ENCODE measurements at regions not wholly inside any gene's neighbourhood (a gene's known extent, or its start where the extent isn't known, plus 50 kb on each side); places are given as distances from the start of the nearest gene placed in this dataset.

DNA sequence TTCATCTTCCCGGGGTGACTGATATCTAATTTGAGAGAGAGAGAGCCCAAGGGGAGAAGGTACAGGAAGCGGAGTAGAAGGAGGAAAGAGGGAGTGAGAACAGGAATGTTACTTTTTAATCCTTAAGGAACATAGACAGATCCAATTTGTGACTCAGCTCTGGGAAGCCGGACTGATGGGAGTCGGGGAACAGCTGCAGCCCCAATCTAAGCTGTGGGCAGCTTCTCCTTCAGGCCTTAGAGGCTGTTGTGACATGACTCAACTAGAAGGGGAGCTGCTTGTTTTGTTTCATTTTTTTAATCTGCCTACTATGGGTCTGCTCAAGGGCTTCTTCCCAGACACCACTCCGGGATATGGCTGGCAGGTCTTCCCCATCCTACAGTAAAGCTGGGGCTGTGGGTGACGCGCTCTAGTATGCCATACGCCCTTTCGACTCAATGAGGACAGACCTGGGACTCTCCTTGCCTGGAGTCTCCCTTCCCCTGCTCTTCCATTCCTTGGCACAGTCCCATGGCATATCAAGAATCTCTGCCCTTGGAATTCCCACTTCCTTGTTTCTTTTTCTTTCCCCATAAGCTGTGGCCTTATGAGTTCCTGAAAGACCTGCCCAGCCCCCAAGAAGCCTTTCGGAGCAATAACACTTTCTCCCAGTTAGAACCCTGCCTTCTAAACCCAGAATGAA, 103.3 kb upstream of the AKIP1 start:
- ChIA-PET POLR2A (no interaction called here), CTCF (no interaction called here)
- intact Hi-C loops (cut with DNase I, micrococcal nuclease): no loop called here
- no peak for ATAC-seq (ENCODE audit: poor library complexity)
- peaks cover 16 to 19% of the 10 kb centered on the region in 2 experiments for H3K27me3 ChIP-seq (ENCODE audit: control insufficient read depth in 1 of 2, insufficient read depth in 2 of 2, low read length in 2 of 2)
- H3K4me1 Mint-ChIP-seq (ENCODE audit: low read depth): peaks cover 7% of the 10 kb centered on the region
- no peaks in the 10 kb centered on the region for H3K9me3 Mint-ChIP-seq
- H3K27ac Mint-ChIP-seq: no peak overlapping the region
- H3K4me3 ChIP-seq (ENCODE audit: low read length): no peak overlapping the region
- no peak overlapping the region for H3K4me3 Mint-ChIP-seq
- no peaks in the 10 kb centered on the region for H3K9me3 ChIP-seq (ENCODE audit: control insufficient read depth in 1 of 2, insufficient read depth in 1 of 2, low read length in 2 of 2)
- TF ChIP-seq, protein P1, sequence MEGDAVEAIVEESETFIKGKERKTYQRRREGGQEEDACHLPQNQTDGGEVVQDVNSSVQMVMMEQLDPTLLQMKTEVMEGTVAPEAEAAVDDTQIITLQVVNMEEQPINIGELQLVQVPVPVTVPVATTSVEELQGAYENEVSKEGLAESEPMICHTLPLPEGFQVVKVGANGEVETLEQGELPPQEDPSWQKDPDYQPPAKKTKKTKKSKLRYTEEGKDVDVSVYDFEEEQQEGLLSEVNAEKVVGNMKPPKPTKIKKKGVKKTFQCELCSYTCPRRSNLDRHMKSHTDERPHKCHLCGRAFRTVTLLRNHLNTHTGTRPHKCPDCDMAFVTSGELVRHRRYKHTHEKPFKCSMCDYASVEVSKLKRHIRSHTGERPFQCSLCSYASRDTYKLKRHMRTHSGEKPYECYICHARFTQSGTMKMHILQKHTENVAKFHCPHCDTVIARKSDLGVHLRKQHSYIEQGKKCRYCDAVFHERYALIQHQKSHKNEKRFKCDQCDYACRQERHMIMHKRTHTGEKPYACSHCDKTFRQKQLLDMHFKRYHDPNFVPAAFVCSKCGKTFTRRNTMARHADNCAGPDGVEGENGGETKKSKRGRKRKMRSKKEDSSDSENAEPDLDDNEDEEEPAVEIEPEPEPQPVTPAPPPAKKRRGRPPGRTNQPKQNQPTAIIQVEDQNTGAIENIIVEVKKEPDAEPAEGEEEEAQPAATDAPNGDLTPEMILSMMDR (IDR thresholded peaks at IDR 0.05): no peak
- H3K36me3 ChIP-seq (ENCODE audit: insufficient read depth, low read length): no peaks in the 10 kb centered on the region
- no peaks in the 10 kb centered on the region for H3K36me3 Mint-ChIP-seq (ENCODE audit: low read depth)
- H3K4me1 ChIP-seq (ENCODE audit: insufficient read depth, low read length): peaks cover 6% of the 10 kb centered on the region
- H3K27ac ChIP-seq (ENCODE audit: low read depth in 1 of 2, low read length in 2 of 2): no peak overlapping the region
- peaks cover 29% of the 10 kb centered on the region for H3K27me3 Mint-ChIP-seq
- no peak for DNase-seq

- Histone ChIP-seq H3K36me3 (ENCODE audit: insufficient read depth, low read length) (no peaks in the 10 kb centered on the region), H3K27me3 (ENCODE audit: control insufficient read depth in 1 of 2, insufficient read depth in 2 of 2, low read length in 2 of 2) (peaks cover 16 to 19% of the 10 kb centered on the region in 2 experiments), H3K4me3 (ENCODE audit: low read length) (no peak overlapping the region), H3K4me1 (ENCODE audit: insufficient read depth, low read length) (peaks cover 6% of the 10 kb centered on the region), H3K27ac (ENCODE audit: low read depth in 1 of 2, low read length in 2 of 2) (no peak overlapping the region), H3K9me3 (ENCODE audit: control insufficient read depth in 1 of 2, insufficient read depth in 1 of 2, low read length in 2 of 2) (no peaks in the 10 kb centered on the region)
- peaks cover 7% of the 10 kb centered on the region for H3K4me1 Mint-ChIP-seq (ENCODE audit: low read depth)
- CTCF ChIA-PET: no interaction called here
- H3K9me3 Mint-ChIP-seq: no peaks in the 10 kb centered on the region
- intact Hi-C loops (cut with DNase I, micrococcal nuclease): no loop called here
- no peak overlapping the region for H3K4me3 Mint-ChIP-seq
- DNase-seq (no peak), ATAC-seq (ENCODE audit: poor library complexity) (no peak)
- POLR2A ChIA-PET: no interaction called here
- H3K27me3 Mint-ChIP-seq: peaks cover 29% of the 10 kb centered on the region
- H3K36me3 Mint-ChIP-seq (ENCODE audit: low read depth): no peaks in the 10 kb centered on the region
- no peak overlapping the region for H3K27ac Mint-ChIP-seq
- TF ChIP-seq, protein P1 (IDR thresholded peaks at IDR 0.05): no peak
Measured at GRCh38 chr11:8808226-8808585, 102.8 kb upstream of the AKIP1 start.

DNA sequence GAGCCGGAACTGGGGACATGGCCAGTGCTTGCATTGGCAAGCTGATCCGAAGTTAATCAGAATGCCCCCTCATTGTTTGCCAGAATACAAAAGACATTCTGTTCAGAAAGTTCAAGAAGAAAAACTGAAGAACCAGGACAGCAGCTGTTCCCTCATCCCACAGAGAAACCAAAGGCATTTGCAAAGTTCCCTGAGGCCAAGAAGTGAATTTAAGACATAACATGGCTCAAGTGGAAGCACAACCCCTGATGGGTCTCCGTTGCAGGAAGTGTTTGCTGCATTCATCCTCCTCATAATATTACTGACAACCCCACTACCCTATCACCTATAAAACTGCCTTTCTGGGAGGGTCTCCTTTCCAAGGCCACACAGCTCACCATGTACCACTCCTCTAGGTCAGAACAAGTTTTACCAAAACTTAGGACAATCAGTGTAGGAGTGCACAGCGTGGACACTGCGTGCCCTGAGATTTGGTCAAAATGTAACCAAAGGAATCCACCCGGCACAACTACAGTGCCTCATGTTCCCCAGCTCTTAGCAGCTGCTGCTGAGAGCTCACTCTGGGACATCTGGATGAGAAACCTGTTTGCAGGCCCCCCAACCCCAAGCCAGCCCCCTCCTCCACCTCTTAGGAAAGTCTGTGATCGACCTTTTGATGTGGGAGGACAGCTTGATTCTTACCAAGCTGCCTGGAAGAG, 101.6 kb upstream of the AKIP1 start:
- Histone ChIP-seq H3K36me3 (ENCODE audit: insufficient read depth, low read length) (no peaks in the 10 kb centered on the region), H3K4me3 (ENCODE audit: low read length) (no peak overlapping the region), H3K27ac (ENCODE audit: low read depth in 1 of 2, low read length in 2 of 2) (no peak overlapping the region), H3K27me3 (ENCODE audit: control insufficient read depth in 1 of 2, insufficient read depth in 2 of 2, low read length in 2 of 2) (peaks cover 16 to 19% of the 10 kb centered on the region in 2 experiments), H3K9me3 (ENCODE audit: control insufficient read depth in 1 of 2, insufficient read depth in 1 of 2, low read length in 2 of 2) (no peaks in the 10 kb centered on the region), H3K4me1 (ENCODE audit: insufficient read depth, low read length) (peaks cover 12% of the 10 kb centered on the region)
- ChIA-PET CTCF (no interaction called here), POLR2A (no interaction called here)
- Mint-ChIP-seq H3K36me3 (ENCODE audit: low read depth) (no peaks in the 10 kb centered on the region), H3K9me3 (no peaks in the 10 kb centered on the region), H3K27ac (no peak overlapping the region), H3K4me3 (no peak overlapping the region), H3K4me1 (ENCODE audit: low read depth) (peaks cover 7% of the 10 kb centered on the region), H3K27me3 (peaks cover 29% of the 10 kb centered on the region)
- TF ChIP-seq, protein P1 (IDR thresholded peaks at IDR 0.05): no peak
- DNase-seq (no peak), ATAC-seq (ENCODE audit: poor library complexity) (no peak)
- intact Hi-C loops (cut with DNase I, micrococcal nuclease): no loop called here

All from CD4-positive, alpha-beta T cell (primary cell).